ENCODE measurements at regions not wholly inside any gene's neighbourhood (a gene's known extent, or its start where the extent isn't known, plus 50 kb on each side); places are given as distances from the start of the nearest gene placed in this dataset.
"Not testable (repeated sequence)": the region's sequence is repeated elsewhere in the genome, so short reads cannot be mapped to it uniquely, and the experiment has no call there.

DNA sequence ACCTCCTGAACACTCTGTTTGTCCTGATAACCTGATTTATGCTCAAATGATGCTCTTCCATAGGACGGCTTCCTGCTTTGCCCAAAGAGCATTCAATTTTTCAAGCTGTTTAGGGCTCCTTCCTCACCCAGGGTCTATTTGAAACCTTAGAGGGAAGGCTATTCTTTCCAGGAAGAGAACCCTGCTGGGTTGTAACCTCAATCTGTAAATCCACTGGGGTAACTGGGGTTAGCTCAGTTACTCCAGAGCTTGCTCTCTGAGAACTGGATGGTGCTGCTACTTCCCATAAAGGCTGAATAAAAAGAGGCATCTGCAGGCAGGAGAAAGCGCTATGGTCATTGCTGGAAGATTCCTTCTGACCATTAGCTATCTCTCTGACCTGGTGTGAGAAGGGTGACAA, 169.9 kb upstream of the ZNF322 start:
- H3K4me3 ChIP-seq (ENCODE audit: low read depth, low read length, poor library complexity, severe bottlenecking); H3K9ac ChIP-seq (ENCODE audit: low read length); H4K20me1 ChIP-seq (ENCODE audit: insufficient read depth, low read length); H3K36me3 ChIP-seq (ENCODE audit: insufficient read depth, low read length); H3K9me3 ChIP-seq (ENCODE audit: low read length); H3K27me3 ChIP-seq (ENCODE audit: insufficient read depth, low read length); H3K79me2 ChIP-seq (ENCODE audit: insufficient read depth, low read length); H3K27ac ChIP-seq (ENCODE audit: low read depth, low read length, poor library complexity, severe bottlenecking); H2AFZ ChIP-seq (ENCODE audit: low read length); H3K4me2 ChIP-seq (ENCODE audit: low read length); H3K9me2 ChIP-seq (ENCODE audit: low read depth, low read length); H3F3A ChIP-seq (ENCODE audit: insufficient read depth, low read length); H3K4me1 ChIP-seq (ENCODE audit: insufficient read depth, low read length, severe bottlenecking): not testable (repeated sequence)

GRCh38 chr6:26830992-26831391, 171.4 kb upstream of the ZNF322 start:
- H3K27ac ChIP-seq (ENCODE audit: low read depth, low read length, poor library complexity, severe bottlenecking); H2AFZ ChIP-seq (ENCODE audit: low read length); H3K9me2 ChIP-seq (ENCODE audit: low read depth, low read length); H3K4me1 ChIP-seq (ENCODE audit: insufficient read depth, low read length, severe bottlenecking); H3K4me2 ChIP-seq (ENCODE audit: low read length); H3K4me3 ChIP-seq (ENCODE audit: low read depth, low read length, poor library complexity, severe bottlenecking); H4K20me1 ChIP-seq (ENCODE audit: insufficient read depth, low read length); H3K9me3 ChIP-seq (ENCODE audit: low read length); H3K27me3 ChIP-seq (ENCODE audit: insufficient read depth, low read length); H3K79me2 ChIP-seq (ENCODE audit: insufficient read depth, low read length); H3F3A ChIP-seq (ENCODE audit: insufficient read depth, low read length); H3K9ac ChIP-seq (ENCODE audit: low read length); H3K36me3 ChIP-seq (ENCODE audit: insufficient read depth, low read length): not testable (repeated sequence)

GRCh38 chr6:26835707-26836106, 176.2 kb upstream of the ZNF322 start:
- H3K9me3 ChIP-seq (ENCODE audit: low read length); H3K4me2 ChIP-seq (ENCODE audit: low read length); H4K20me1 ChIP-seq (ENCODE audit: insufficient read depth, low read length): not testable (repeated sequence)

DNA sequence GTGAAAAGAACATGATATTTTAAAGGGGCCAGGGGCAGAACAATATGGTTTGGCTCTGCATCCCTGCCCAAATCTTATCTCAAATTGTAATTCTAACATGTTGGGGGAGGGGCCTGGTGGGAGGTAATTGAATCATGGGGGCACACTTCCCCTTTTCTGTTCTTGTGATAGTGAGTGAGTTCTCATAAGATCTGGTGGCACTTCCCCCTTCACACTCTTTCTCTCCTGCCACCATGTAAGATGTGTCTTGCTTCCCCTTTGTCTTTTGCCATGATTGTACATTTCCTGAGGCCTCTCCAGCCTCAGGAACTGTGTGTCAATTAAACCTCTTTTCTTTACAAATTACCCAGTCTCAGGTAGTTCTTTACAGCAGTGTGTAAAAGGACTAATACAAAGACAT, 177.1 kb upstream of the ZNF322 start:
- not testable (repeated sequence) for H3K4me2 ChIP-seq (ENCODE audit: low read length); H3F3A ChIP-seq (ENCODE audit: insufficient read depth, low read length); H3K27ac ChIP-seq (ENCODE audit: low read depth, low read length, poor library complexity, severe bottlenecking); H3K9ac ChIP-seq (ENCODE audit: low read length); H3K9me2 ChIP-seq (ENCODE audit: low read depth, low read length); H3K4me1 ChIP-seq (ENCODE audit: insufficient read depth, low read length, severe bottlenecking); H3K79me2 ChIP-seq (ENCODE audit: insufficient read depth, low read length); H3K27me3 ChIP-seq (ENCODE audit: insufficient read depth, low read length); H3K9me3 ChIP-seq (ENCODE audit: low read length); H3K36me3 ChIP-seq (ENCODE audit: insufficient read depth, low read length); H4K20me1 ChIP-seq (ENCODE audit: insufficient read depth, low read length); H2AFZ ChIP-seq (ENCODE audit: low read length); H3K4me3 ChIP-seq (ENCODE audit: low read depth, low read length, poor library complexity, severe bottlenecking)

More at GRCh38 chr6:26835707-26836106, 176.2 kb upstream of the ZNF322 start:
- not testable (repeated sequence) for H3K27ac ChIP-seq (ENCODE audit: low read depth, low read length, poor library complexity, severe bottlenecking); H2AFZ ChIP-seq (ENCODE audit: low read length); H3K9me2 ChIP-seq (ENCODE audit: low read depth, low read length); H3F3A ChIP-seq (ENCODE audit: insufficient read depth, low read length); H3K79me2 ChIP-seq (ENCODE audit: insufficient read depth, low read length); H3K27me3 ChIP-seq (ENCODE audit: insufficient read depth, low read length); H3K36me3 ChIP-seq (ENCODE audit: insufficient read depth, low read length); H3K4me1 ChIP-seq (ENCODE audit: insufficient read depth, low read length, severe bottlenecking); H3K4me3 ChIP-seq (ENCODE audit: low read depth, low read length, poor library complexity, severe bottlenecking); H3K9ac ChIP-seq (ENCODE audit: low read length)

DNA sequence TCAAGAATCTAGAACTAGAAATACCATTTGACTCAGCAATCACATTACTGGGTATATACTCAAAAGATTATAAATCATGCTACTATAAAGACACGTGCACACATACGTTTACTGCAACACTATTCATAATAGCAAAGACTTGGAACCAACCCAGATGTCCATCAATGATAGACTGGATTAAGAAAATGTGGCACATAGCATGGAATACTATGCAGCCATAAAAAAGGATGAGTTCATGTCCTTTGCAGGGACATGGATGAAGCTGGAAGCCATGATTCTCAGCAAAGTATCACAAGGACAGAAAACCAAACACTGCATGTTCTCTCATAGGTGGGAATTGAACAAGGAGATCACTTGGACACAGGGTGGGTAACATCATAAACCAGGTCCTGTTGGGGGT, 185.3 kb upstream of the ZNF322 start:
- not testable (repeated sequence) for H3K9me2 ChIP-seq (ENCODE audit: low read depth, low read length); H4K20me1 ChIP-seq (ENCODE audit: insufficient read depth, low read length); H2AFZ ChIP-seq (ENCODE audit: low read length); H3K4me3 ChIP-seq (ENCODE audit: low read depth, low read length, poor library complexity, severe bottlenecking); H3K4me1 ChIP-seq (ENCODE audit: insufficient read depth, low read length, severe bottlenecking); H3K9me3 ChIP-seq (ENCODE audit: low read length); H3F3A ChIP-seq (ENCODE audit: insufficient read depth, low read length); H3K27ac ChIP-seq (ENCODE audit: low read depth, low read length, poor library complexity, severe bottlenecking); H3K4me2 ChIP-seq (ENCODE audit: low read length); H3K27me3 ChIP-seq (ENCODE audit: insufficient read depth, low read length); H3K79me2 ChIP-seq (ENCODE audit: insufficient read depth, low read length); H3K36me3 ChIP-seq (ENCODE audit: insufficient read depth, low read length); H3K9ac ChIP-seq (ENCODE audit: low read length)

- H3K9me2 ChIP-seq (ENCODE audit: low read depth, low read length); H3K79me2 ChIP-seq (ENCODE audit: insufficient read depth, low read length); H4K20me1 ChIP-seq (ENCODE audit: insufficient read depth, low read length); H2AFZ ChIP-seq (ENCODE audit: low read length); H3K27ac ChIP-seq (ENCODE audit: low read depth, low read length, poor library complexity, severe bottlenecking); H3K4me1 ChIP-seq (ENCODE audit: insufficient read depth, low read length, severe bottlenecking); H3K27me3 ChIP-seq (ENCODE audit: insufficient read depth, low read length); H3K9me3 ChIP-seq (ENCODE audit: low read length); H3K36me3 ChIP-seq (ENCODE audit: insufficient read depth, low read length); H3K4me3 ChIP-seq (ENCODE audit: low read depth, low read length, poor library complexity, severe bottlenecking); H3F3A ChIP-seq (ENCODE audit: insufficient read depth, low read length); H3K9ac ChIP-seq (ENCODE audit: low read length); H3K4me2 ChIP-seq (ENCODE audit: low read length): not testable (repeated sequence)
Observed at GRCh38 chr6:26857289-26857688, 197.7 kb upstream of the ZNF322 start.

DNA sequence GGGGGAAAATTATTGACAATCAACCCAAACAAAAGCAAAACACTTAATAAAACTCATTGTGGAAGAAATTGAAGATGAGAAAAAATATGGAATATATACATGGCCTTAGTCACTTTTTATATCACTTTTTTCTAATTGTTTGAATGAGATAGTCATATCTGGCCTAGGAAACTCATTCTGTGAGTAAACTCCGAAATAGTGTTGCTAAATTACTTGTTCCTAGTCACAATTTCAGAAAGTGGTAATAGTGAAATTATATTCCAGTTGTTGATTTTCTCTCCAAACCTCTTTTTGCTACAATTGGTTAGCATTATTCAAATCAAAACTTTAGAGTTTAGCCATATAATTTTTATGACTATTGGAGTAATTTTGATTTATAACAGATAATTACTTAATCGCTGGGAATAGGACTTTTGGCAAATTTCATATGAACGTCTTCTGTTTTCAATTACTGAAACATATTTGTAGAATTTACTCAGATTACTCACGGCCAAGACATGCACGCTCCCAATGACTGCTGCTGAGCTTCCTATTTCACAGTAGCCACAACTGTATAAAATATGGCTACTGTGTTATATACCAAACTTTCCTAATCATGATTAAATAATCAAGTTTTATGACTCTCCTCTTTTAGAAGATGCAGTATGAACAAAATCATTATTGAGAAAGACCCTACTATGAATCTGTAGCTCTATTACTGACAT, 199.7 kb upstream of the ZNF322 start:
- not testable (repeated sequence) for H2AFZ ChIP-seq (ENCODE audit: low read length); H3K4me3 ChIP-seq (ENCODE audit: low read depth, low read length, poor library complexity, severe bottlenecking); H3K79me2 ChIP-seq (ENCODE audit: insufficient read depth, low read length); H3K4me1 ChIP-seq (ENCODE audit: insufficient read depth, low read length, severe bottlenecking); H3F3A ChIP-seq (ENCODE audit: insufficient read depth, low read length); H3K9ac ChIP-seq (ENCODE audit: low read length); H3K4me2 ChIP-seq (ENCODE audit: low read length); H4K20me1 ChIP-seq (ENCODE audit: insufficient read depth, low read length); H3K9me3 ChIP-seq (ENCODE audit: low read length); H3K9me2 ChIP-seq (ENCODE audit: low read depth, low read length); H3K27ac ChIP-seq (ENCODE audit: low read depth, low read length, poor library complexity, severe bottlenecking); H3K36me3 ChIP-seq (ENCODE audit: insufficient read depth, low read length); H3K27me3 ChIP-seq (ENCODE audit: insufficient read depth, low read length)

- H3K36me3 ChIP-seq (ENCODE audit: insufficient read depth, low read length); H3K4me1 ChIP-seq (ENCODE audit: insufficient read depth, low read length, severe bottlenecking); H3K79me2 ChIP-seq (ENCODE audit: insufficient read depth, low read length); H3K9me2 ChIP-seq (ENCODE audit: low read depth, low read length); H3K27ac ChIP-seq (ENCODE audit: low read depth, low read length, poor library complexity, severe bottlenecking); H3K9ac ChIP-seq (ENCODE audit: low read length); H3K4me2 ChIP-seq (ENCODE audit: low read length); H3K4me3 ChIP-seq (ENCODE audit: low read depth, low read length, poor library complexity, severe bottlenecking); H3F3A ChIP-seq (ENCODE audit: insufficient read depth, low read length); H3K9me3 ChIP-seq (ENCODE audit: low read length); H2AFZ ChIP-seq (ENCODE audit: low read length); H3K27me3 ChIP-seq (ENCODE audit: insufficient read depth, low read length); H4K20me1 ChIP-seq (ENCODE audit: insufficient read depth, low read length): not testable (repeated sequence)
Observed at GRCh38 chr6:26859771-26860163, 200.2 kb upstream of the ZNF322 start.

Data from OCI-LY1 (cell line).